ENCODE measurements at regions not wholly inside any gene's neighbourhood (a gene's known extent, or its start where the extent isn't known, plus 50 kb on each side); places are given as distances from the start of the nearest gene placed in this dataset.

- no peak for TF ChIP-seq CTCF (IDR thresholded peaks at IDR 0.05)
- Mint-ChIP-seq H3K4me3 (no peak overlapping the region), H3K27me3 (ENCODE audit: low read depth in 2 of 2) (no peaks in the 10 kb centered on the region), H3K4me1 (no peaks in the 10 kb centered on the region), H3K36me3 (no peaks in the 10 kb centered on the region), H3K9me3 (peaks cover 0 to 7% of the 10 kb centered on the region in 2 donors), H3K27ac (no peak overlapping the region)
- H3K4me3 ChIP-seq (ENCODE audit: low read length), result no peak overlapping the region
- no peaks in the 10 kb centered on the region for H3K9me3 ChIP-seq (ENCODE audit: control insufficient read depth, insufficient read depth, low read length)
- no peaks in the 10 kb centered on the region for H3K27me3 ChIP-seq (ENCODE audit: control insufficient read depth, insufficient read depth, low read length)
- intact Hi-C loops (cut with micrococcal nuclease), result no loop called here
- DNase-seq (no peak), ATAC-seq (no peak)
- H3K4me1 ChIP-seq (ENCODE audit: control insufficient read depth, insufficient read depth, low read length), result no peaks in the 10 kb centered on the region
- no peaks in the 10 kb centered on the region for H3K36me3 ChIP-seq (ENCODE audit: control insufficient read depth, insufficient read depth, low read length)
- 87% methylated on average over 2 of the region's 4 CpGs for WGBS (ENCODE audit: insufficient coverage)
- no peak overlapping the region for H3K27ac ChIP-seq (ENCODE audit: low read length)
These were observed 1006.0 kb upstream of the DIAPH2 start for GRCh38 chrX:95678679-95679078.

GRCh38 chrX:95693365-95693764 is 991.3 kb upstream of the DIAPH2 start:
- intact Hi-C loops (cut with micrococcal nuclease), result no loop called here
- no peak overlapping the region for H3K27ac ChIP-seq (ENCODE audit: low read length)
- H3K4me1 Mint-ChIP-seq, result no peaks in the 10 kb centered on the region
- no peak overlapping the region for H3K4me3 Mint-ChIP-seq
- H3K9me3 ChIP-seq (ENCODE audit: control insufficient read depth, insufficient read depth, low read length), result no peaks in the 10 kb centered on the region
- no peaks in the 10 kb centered on the region for H3K4me1 ChIP-seq (ENCODE audit: control insufficient read depth, insufficient read depth, low read length)
- no peak overlapping the region for H3K27ac Mint-ChIP-seq
- no peaks in the 10 kb centered on the region for H3K36me3 Mint-ChIP-seq
- no peak for TF ChIP-seq CTCF (IDR thresholded peaks at IDR 0.05)
- 100% methylated on average over 1 of the region's 2 CpGs for WGBS (ENCODE audit: insufficient coverage)
- peaks cover 0 to 3% of the 10 kb centered on the region in 2 donors for H3K9me3 Mint-ChIP-seq
- H3K27me3 ChIP-seq (ENCODE audit: control insufficient read depth, insufficient read depth, low read length), result no peaks in the 10 kb centered on the region
- DNase-seq (no peak), ATAC-seq (no peak)
- no peaks in the 10 kb centered on the region for H3K27me3 Mint-ChIP-seq (ENCODE audit: low read depth in 2 of 2)
- H3K4me3 ChIP-seq (ENCODE audit: low read length), result no peak overlapping the region
- no peaks in the 10 kb centered on the region for H3K36me3 ChIP-seq (ENCODE audit: control insufficient read depth, insufficient read depth, low read length)

- no peaks in the 10 kb centered on the region for H3K36me3 ChIP-seq (ENCODE audit: control insufficient read depth, insufficient read depth, low read length)
- H3K27me3 ChIP-seq (ENCODE audit: control insufficient read depth, insufficient read depth, low read length), result no peaks in the 10 kb centered on the region
- Mint-ChIP-seq H3K4me3 (no peak overlapping the region), H3K27ac (no peak overlapping the region), H3K9me3 (peaks cover 3 to 22% of the 10 kb centered on the region in 2 donors), H3K4me1 (no peaks in the 10 kb centered on the region), H3K36me3 (no peaks in the 10 kb centered on the region), H3K27me3 (ENCODE audit: low read depth in 2 of 2) (no peaks in the 10 kb centered on the region)
- no peaks in the 10 kb centered on the region for H3K9me3 ChIP-seq (ENCODE audit: control insufficient read depth, insufficient read depth, low read length)
- ATAC-seq, result no peak
- intact Hi-C loops (cut with micrococcal nuclease), result no loop called here
- no peak overlapping the region for H3K4me3 ChIP-seq (ENCODE audit: low read length)
- WGBS (ENCODE audit: insufficient coverage), result no CpG with 5 or more reads among the region's 1 CpG
- DNase-seq, result no peak
- no peak for TF ChIP-seq CTCF (IDR thresholded peaks at IDR 0.05)
- H3K4me1 ChIP-seq (ENCODE audit: control insufficient read depth, insufficient read depth, low read length), result no peaks in the 10 kb centered on the region
- no peak overlapping the region for H3K27ac ChIP-seq (ENCODE audit: low read length)
These were observed 980.9 kb upstream of the DIAPH2 start for GRCh38 chrX:95703696-95704095.

- no peaks in the 10 kb centered on the region for H3K36me3 Mint-ChIP-seq
- no peak for TF ChIP-seq CTCF (IDR thresholded peaks at IDR 0.05)
- Histone ChIP-seq H3K4me3 (ENCODE audit: low read length) (no peak overlapping the region), H3K27me3 (ENCODE audit: control insufficient read depth, insufficient read depth, low read length) (no peaks in the 10 kb centered on the region), H3K9me3 (ENCODE audit: control insufficient read depth, insufficient read depth, low read length) (no peaks in the 10 kb centered on the region), H3K4me1 (ENCODE audit: control insufficient read depth, insufficient read depth, low read length) (no peaks in the 10 kb centered on the region), H3K36me3 (ENCODE audit: control insufficient read depth, insufficient read depth, low read length) (no peaks in the 10 kb centered on the region), H3K27ac (ENCODE audit: low read length) (no peak overlapping the region)
- H3K4me1 Mint-ChIP-seq, result no peaks in the 10 kb centered on the region
- no CpG with 5 or more reads among the region's 4 CpGs for WGBS (ENCODE audit: insufficient coverage)
- H3K4me3 Mint-ChIP-seq, result no peak overlapping the region
- H3K27ac Mint-ChIP-seq, result no peak overlapping the region
- peaks cover 2 to 10% of the 10 kb centered on the region in 2 donors for H3K9me3 Mint-ChIP-seq
- intact Hi-C loops (cut with micrococcal nuclease), result no loop called here
- DNase-seq (no peak), ATAC-seq (no peak)
- H3K27me3 Mint-ChIP-seq (ENCODE audit: low read depth in 2 of 2), result no peaks in the 10 kb centered on the region
These were observed 967.8 kb upstream of the DIAPH2 start for GRCh38 chrX:95716841-95717240.
